Keratinocyte (primary cell): ENCODE measurements at regions not wholly inside any gene's neighbourhood (a gene's known extent, or its start where the extent isn't known, plus 50 kb on each side); places are given as distances from the start of the nearest gene placed in this dataset.

Experiments
- DNase-seq: peaks from one replicate; pipeline ENCODE4 v3.0.0-alpha.2; 2011; ENCODE audit warnings: low read depth, missing footprints, low spot score
- FAIRE-seq: peaks from 2 replicates; lab custom pipeline; 2011; peaks lifted over from hg19 to GRCh38; lab: Jason Lieb, UNC
- H2AFZ ChIP-seq: 2 replicates; pipeline ENCODE4 v1.6.0; 2012; ENCODE audit warnings: low read length, control low read depth, inconsistent platforms; ENCODE audit not compliant: control insufficient read depth
- H3K27ac ChIP-seq: 2 replicates; pipeline ENCODE4 v1.5.1; 2011; ENCODE audit warnings: low read length; ENCODE audit not compliant: control insufficient read depth, insufficient read depth
- H3K27me3 ChIP-seq: 3 replicates; pipeline ENCODE4 v1.6.0; 2011; ENCODE audit warnings: low read length; ENCODE audit not compliant: control insufficient read depth, insufficient read depth; ENCODE audit errors: extremely low read depth
- H3K36me3 ChIP-seq, 2 experiments: 2 replicates in 1 of 2; 3 replicates in 1 of 2; pipeline ENCODE4 v1.5.1; 2011; ENCODE audit warnings: low read length in 2 of 2, mild to moderate bottlenecking in 1 of 2; ENCODE audit not compliant: control insufficient read depth in 2 of 2, insufficient read depth in 2 of 2; ENCODE audit errors: extremely low read depth in 1 of 2
- H3K4me1 ChIP-seq: 3 replicates; pipeline ENCODE4 v1.5.1; 2011; ENCODE audit warnings: low read length; ENCODE audit not compliant: control insufficient read depth, insufficient read depth; ENCODE audit errors: extremely low read depth
- H3K4me2 ChIP-seq: 3 replicates; pipeline ENCODE4 v1.6.0; 2011; ENCODE audit warnings: low read depth, low read length; ENCODE audit not compliant: control insufficient read depth, insufficient read depth; ENCODE audit errors: extremely low read depth
- H3K4me3 ChIP-seq, 3 experiments: fragments of 200-600 bp in 1 of 3; sonication (generic) in 1 of 3; 2 replicates in 2 of 3; 3 replicates in 1 of 3; pipeline ENCODE4 v1.5.1; 2011 to 2016; ENCODE audit warnings: low read length in 3 of 3, mild to moderate bottlenecking in 3 of 3, control low read depth in 2 of 3, inconsistent platforms in 1 of 3, low read depth in 1 of 3, mixed read lengths in 1 of 3, mixed run types in 1 of 3, moderate library complexity in 1 of 3; ENCODE audit not compliant: control insufficient read depth in 2 of 3, insufficient read depth in 2 of 3; ENCODE audit errors: extremely low read depth in 1 of 3
- H3K79me2 ChIP-seq: 2 replicates; pipeline ENCODE4 v1.6.0; 2012; ENCODE audit warnings: low read length; ENCODE audit not compliant: control insufficient read depth, insufficient read depth
- H3K9ac ChIP-seq: 3 replicates; pipeline ENCODE4 v1.6.0; 2011; ENCODE audit warnings: low read length; ENCODE audit not compliant: control insufficient read depth, insufficient read depth; ENCODE audit errors: extremely low read depth
- H3K9me1 ChIP-seq: 3 replicates; pipeline ENCODE4 v1.6.0; 2011; ENCODE audit warnings: low read length; ENCODE audit not compliant: control insufficient read depth, insufficient read depth; ENCODE audit errors: extremely low read depth
- H3K9me3 ChIP-seq: 2 replicates; pipeline ENCODE4 v1.5.1; 2012; ENCODE audit warnings: low read depth, low read length; ENCODE audit not compliant: control insufficient read depth
- H4K20me1 ChIP-seq: 3 replicates; pipeline ENCODE4 v1.6.0; 2011; ENCODE audit warnings: low read length; ENCODE audit not compliant: control insufficient read depth, insufficient read depth; ENCODE audit errors: extremely low read depth
- CTCF ChIP-seq, 3 experiments: IDR thresholded peaks in 1 of 3; conservative IDR thresholded peaks in 1 of 3; optimal IDR thresholded peaks in 1 of 3; 2 replicates in 2 of 3; 3 replicates in 1 of 3; pipeline versions ENCODE3 to v1.5.1; 2011; ENCODE audit warnings: low read length in 3 of 3, mild to moderate bottlenecking in 3 of 3, moderate library complexity in 2 of 3, control low read depth in 1 of 3, inconsistent platforms in 1 of 3; ENCODE audit not compliant: insufficient read depth in 2 of 3; ENCODE audit errors: extremely low read depth in 1 of 3
- EZH2 ChIP-seq: IDR thresholded peaks from one replicate; pipeline ENCODE4 v1.6.1; 2012; ENCODE audit warnings: inconsistent platforms, mild to moderate bottlenecking, low read length, moderate library complexity
- dilution Hi-C: fragments of 300-500 bp; cut with MboI; formaldehyde crosslinking; loops from one replicate; pipeline ENCODE4 v1.7.0; 2020; ENCODE audit warnings: low sequenced_read_pairs; ENCODE audit not compliant: extremely low pct_ligation_motif_present

- Histone ChIP-seq H3K36me3 (no peaks in the 10 kb centered on the region), H3K9me1 (no peaks in the 10 kb centered on the region), H3K4me3 (no peak overlapping the region), H3K9me3 (no peaks in the 10 kb centered on the region), H4K20me1 (no peaks in the 10 kb centered on the region), H2AFZ (no peak overlapping the region), H3K9ac (no peak overlapping the region), H3K4me1 (no peaks in the 10 kb centered on the region), H3K27ac (no peak overlapping the region), H3K27me3 (no peaks in the 10 kb centered on the region), H3K4me2 (no peak overlapping the region), H3K79me2 (no peaks in the 10 kb centered on the region)
- DNase-seq, result no peak
- no peak for FAIRE-seq
- dilution Hi-C loops, result no loop called here
- no peak for TF ChIP-seq EZH2
- no peak for TF ChIP-seq CTCF (optimal IDR thresholded peaks at IDR 0.05 in 1 of 3, IDR thresholded peaks at IDR 0.05 in 1 of 3, conservative IDR thresholded peaks at IDR 0.05 in 1 of 3; ENCODE audit: extremely low read depth in 1 of 3, insufficient read depth in 2 of 3, low read length in 3 of 3)
These were observed 345.5 kb upstream of the TRPC7 start for GRCh38 chr5:136710834-136711233.

- no peaks in the 10 kb centered on the region for H4K20me1 ChIP-seq
- H3K27ac ChIP-seq, result no peak overlapping the region
- dilution Hi-C loops, result no loop called here
- no peak overlapping the region for H3K4me3 ChIP-seq
- no peak overlapping the region for H2AFZ ChIP-seq
- no peak for FAIRE-seq
- no peaks in the 10 kb centered on the region for H3K27me3 ChIP-seq
- TF ChIP-seq EZH2 (no peak), CTCF (optimal IDR thresholded peaks at IDR 0.05 in 1 of 3, IDR thresholded peaks at IDR 0.05 in 1 of 3, conservative IDR thresholded peaks at IDR 0.05 in 1 of 3; ENCODE audit: extremely low read depth in 1 of 3, insufficient read depth in 2 of 3, low read length in 3 of 3) (no peak)
- no peaks in the 10 kb centered on the region for H3K9me1 ChIP-seq
- H3K4me1 ChIP-seq, result no peaks in the 10 kb centered on the region
- no peaks in the 10 kb centered on the region for H3K36me3 ChIP-seq
- DNase-seq, result no peak
- no peaks in the 10 kb centered on the region for H3K9me3 ChIP-seq
- H3K4me2 ChIP-seq, result no peak overlapping the region
- H3K9ac ChIP-seq, result no peak overlapping the region
- H3K79me2 ChIP-seq, result no peaks in the 10 kb centered on the region
These were observed 338.4 kb upstream of the TRPC7 start for GRCh38 chr5:136703706-136704105.
